GM04504 (cell line): ENCODE measurements at regions not wholly inside any gene's neighbourhood (a gene's known extent, or its start where the extent isn't known, plus 50 kb on each side); places are given as distances from the start of the nearest gene placed in this dataset.
"Not testable (repeated sequence)": the region's sequence is repeated elsewhere in the genome, so short reads cannot be mapped to it uniquely, and the experiment has no call there.

Source experiments
- DNase-seq: peaks from one replicate; pipeline ENCODE4 v3.0.0-alpha.2; 2012; ENCODE audit warnings: low read depth

DNA sequence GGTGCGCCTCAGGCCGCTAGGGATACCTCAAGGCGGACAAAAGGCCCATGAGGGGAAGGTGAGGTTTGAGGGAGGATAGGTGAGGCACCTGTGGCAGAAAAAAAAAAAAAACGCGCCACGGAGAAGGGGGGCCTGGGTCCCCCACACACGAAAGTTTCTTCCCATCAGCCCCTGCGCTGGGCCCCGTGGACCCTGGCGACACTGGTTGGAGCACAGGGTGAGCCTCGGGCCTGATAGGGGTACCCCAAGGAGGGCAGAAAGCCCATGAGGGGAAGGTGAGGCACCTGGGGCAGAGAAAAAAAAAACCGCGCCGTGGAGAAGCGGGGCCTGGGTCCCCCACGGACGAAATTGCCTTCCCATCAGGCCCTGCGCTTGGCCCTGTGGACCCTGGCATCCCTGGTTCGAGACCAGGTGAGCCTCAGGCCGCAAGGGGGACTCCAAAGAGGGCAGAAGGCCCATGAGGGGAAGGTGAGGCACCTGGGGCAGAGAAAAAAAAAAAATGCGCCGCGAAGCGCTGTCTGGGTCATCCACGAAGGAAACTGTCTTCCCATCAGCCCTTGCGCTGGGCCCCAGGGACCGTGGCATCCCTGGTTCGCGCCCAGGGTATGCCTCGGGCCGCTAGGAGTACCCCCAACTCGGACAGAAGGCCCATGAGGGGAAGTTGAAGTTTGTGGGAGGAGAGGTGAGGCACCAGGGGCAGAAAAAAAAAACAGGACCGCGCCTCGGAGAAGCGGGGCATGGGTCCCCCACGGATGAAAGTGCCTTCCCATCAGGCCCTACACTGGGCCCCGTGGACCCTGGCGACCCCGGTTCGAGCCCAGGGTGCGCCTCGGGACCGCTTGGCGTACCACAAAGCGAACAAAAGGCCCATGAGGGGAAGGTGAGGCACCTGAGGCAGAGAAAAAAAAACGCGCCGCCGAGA, 226.2 kb downstream of the CCDC74A start:
- no peak for DNase-seq

DNA sequence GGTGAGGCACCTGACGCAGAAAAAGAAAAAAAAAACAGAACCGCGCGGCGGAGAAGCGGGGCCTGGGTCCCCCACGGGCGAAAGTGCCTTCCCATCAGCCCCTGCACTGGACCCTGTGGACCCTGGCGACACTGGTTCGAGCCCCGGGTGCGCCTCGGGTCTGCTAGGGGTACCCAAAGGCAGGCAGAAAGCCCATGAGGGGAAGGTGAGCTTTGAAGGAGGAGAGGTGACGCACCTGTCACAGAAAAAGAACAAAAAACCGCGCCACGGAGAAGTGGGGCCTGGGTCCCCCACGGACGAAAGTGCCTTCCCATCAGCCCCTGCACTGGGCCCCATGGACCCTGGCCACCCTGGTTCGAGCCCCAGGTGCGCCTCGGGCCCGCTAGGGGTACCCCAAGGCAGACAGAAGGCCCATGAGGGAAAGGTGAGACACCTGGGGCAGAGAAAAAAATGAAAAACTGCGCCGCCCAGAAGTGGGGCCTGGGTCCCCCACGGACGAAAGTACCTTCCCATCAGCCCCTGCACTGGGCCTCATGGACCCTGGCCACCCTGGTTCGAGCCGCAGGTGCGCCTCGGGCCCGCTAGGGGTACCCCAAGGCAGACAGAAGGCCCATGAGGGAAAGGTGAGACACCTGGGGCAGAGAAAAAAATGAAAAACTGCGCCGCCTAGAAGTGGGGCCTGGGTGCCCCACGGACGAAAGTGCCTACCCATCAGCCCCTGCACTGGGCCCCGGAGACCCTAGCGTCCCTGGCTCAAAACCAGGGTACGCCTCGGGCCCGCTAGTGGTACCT, 227.4 kb downstream of the CCDC74A start:
- no peak for DNase-seq

DNA sequence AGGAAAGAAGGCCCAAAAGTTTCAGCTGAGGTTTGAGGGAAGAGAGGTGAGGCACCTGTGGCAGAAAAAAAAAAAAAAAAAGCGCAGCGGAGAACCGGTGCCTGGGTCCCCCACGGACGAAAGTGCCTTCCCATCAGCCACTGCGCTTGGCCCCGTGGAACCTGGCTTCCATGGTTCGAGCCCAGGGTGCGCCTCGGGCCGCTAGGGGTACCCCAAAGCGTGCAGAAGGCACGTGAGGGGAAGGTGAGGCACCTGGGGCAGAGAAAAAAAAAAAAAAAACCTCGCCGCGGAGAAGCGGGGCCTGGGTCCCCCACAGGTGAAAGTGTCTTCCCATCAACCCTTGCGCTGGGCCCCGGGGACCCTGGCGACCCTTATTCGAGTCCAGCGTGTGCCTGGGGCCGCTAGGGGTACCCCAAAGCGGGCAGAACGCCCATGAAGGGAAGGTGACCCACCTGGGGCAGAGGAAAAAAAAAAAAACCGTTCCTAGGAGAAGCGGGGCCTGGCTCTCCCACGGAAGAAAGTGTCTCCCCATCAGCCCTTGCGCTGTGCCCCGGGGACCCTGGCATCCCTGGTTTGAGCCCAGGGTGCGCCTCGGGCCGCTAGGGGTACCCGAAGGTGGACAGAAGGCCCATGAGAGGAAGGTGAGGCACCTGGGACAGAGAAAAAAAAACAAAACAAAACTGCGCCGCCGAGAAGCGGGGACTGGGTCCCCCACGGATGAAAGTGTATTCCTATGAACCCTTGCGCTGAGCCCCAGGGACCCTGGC, 228.6 kb downstream of the CCDC74A start:
- DNase-seq: no peak

DNA sequence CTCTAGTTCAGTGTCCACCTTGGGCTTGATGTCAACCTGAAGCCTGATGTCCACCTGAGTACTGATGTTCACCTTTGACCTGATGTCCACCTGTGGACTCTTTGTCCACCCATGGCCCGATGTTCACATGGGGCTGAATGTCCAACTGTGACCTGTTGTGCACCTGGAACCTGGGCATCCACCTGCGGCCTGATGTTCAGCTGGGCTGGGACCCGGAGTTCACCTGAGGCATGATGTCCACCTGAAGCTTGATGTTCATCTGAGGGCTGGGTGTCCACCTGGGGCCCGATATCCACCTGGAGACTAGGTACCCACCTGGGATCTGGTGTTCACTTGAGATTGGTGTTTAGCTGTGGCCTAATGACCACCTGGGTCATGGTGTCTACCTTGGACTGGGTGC, 231.3 kb downstream of the CCDC74A start:
- DNase-seq: not testable (repeated sequence)

DNA sequence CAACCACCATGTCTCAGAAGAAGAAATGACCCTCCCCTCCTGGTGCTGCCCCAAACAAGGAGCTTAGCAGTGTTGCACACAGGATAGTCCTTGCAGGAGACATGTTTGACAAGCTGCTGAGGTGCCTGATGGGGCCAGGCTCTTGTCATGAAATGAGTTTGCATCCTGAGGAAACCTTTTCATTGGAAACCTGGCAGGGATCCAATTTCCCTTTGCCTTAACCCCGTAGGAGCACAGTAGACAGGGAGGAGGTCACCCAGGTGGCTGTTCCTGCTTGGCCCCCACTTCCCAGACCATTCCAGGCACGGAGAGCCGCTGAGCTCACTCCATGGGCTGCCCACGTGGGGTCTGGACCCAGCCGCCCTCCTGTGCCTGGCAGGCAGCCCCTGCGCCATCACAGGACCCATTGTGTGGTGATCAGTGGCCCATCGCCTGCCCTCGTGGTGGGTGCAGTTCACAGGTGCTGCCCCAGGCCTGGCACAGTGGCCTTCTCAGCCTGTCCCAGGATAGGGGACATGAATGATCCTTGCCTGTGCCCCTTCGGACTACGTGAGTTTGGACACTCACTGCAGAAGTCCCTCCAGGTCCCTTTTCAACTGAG, 247.4 kb downstream of the CCDC74A start:
- not testable (repeated sequence) for DNase-seq

DNA sequence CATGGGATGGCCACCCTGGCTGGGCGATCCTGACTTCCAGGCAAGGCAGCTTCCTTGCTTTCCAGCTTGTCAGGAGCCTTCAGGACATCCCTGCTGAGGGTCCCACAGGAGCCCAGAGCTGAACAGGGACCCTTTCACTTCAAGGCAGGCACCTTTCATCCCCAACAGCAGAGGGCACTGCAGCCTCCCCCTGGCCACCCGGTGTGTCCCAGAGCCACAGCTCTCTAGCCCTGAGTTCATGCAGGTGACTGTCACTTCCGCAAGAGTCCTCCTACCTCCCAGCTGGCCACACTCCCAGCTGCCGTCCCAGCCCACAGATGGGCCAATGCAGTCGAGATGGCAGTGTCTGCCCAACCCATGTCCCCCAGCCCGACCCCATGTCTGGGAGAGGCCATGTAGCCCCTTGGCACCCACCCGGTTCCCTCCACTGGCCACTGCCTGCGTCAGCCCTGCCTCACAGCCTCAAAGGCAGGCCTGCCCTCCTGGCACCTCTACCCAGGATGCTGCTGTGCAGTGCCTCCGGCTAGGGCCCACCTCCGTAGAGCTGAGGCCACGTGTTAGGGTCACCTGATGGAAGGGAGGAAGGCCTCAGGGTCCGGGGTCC, 248.3 kb downstream of the CCDC74A start:
- not testable (repeated sequence) for DNase-seq

DNA sequence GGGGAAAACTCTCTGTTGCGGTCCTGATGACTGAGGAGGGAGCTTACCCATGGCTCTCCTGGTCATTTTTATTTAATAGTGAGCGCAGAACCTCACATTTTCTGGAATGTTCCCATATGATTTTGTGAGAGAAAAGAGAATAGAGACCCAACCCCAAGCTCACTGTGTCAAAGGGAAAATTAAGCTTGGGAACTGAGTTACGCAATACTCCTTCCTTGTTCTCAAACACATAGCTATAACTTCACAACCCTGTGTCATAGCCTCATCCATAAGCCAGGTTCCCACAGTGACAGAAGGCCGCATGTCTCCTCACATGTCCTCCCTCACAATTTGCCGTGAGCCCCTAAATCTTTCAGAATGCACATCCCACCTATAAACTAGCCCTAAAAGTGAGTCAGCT, 252.8 kb downstream of the CCDC74A start:
- not testable (repeated sequence) for DNase-seq

DNA sequence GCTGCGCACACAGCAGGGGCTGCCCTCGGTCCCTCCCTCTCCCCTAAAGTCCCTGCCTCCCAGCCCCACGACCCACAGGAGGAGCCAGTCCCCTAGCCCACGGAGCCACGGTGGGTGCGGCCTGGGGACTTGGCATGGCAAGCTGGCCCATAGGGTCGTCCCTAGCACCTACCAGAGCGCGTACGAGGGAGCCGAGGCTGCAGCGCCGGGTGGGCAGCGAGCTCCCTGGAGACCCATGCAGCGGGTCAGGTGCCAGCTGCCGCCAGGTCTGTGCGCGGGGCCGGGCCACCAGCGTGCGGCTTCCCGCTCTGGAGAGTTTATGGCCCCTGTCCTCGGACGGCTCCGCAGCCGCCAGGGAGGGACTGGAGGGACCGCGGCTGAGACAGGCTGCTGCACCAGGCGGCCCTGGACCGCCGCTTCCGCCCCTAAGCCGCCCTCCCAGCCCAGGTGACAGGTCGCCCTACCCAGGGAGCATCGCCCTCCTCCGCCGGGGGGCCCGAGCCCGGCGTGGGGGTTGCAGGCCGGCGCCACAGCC, 273.6 kb downstream of the CCDC74A start:
- DNase-seq: no peak

DNA sequence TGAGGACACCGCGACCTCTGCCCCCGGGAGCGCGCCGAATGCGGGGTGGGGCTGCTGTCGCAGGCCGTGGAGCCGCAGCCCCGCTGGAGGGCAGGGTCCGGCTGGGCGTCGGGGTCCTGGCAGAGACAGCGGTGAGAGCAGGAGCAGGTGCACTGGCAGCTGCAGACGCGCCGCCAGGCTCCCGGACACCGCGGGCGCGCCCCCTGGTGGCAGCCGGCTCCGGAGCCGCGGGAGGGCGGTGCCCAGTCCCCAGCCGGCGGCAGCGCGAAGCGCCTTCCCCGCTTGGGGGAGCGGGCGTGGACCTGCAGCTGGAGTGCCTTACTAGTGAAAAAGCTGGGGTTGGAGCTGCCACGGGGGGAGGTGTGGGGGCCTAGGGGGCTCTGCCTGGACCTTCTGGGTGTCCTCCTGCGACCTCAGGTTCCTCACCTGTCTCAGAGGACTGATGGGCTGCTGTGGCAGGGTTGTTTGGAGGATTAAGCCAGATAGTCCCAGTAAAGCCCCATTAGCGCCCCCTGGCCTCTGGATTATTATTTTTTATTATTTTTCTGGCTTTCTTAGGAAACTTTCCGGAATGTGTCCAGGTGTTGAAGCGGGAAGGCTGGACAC, 274.2 kb downstream of the CCDC74A start:
- peak; percentile 19 for DNase-seq

DNA sequence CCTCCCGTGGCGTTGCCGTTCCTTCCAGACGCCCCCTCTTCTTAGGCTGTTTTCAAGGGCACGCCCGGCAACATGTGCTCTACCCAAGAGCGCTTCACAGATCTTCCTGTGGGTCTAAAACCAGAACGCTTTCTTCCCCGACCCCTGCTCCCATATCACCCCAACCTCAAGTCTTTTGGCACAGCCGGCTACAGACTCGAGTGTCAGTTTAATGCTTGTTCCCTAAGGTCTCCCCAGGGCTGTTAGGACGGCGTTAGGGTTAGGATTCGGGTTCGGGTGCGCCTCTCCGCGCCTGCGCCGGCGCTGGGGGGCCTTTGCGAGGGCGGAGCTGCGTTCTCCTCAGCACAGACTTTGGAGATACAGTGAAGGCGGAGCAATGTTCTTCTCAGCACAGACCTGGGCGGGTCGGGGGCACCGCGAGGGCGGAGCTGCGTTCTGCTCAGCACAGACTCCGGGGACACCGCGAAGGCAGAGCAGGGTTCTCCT, 274.7 kb downstream of the CCDC74A start:
- not testable (repeated sequence) for DNase-seq

DNA sequence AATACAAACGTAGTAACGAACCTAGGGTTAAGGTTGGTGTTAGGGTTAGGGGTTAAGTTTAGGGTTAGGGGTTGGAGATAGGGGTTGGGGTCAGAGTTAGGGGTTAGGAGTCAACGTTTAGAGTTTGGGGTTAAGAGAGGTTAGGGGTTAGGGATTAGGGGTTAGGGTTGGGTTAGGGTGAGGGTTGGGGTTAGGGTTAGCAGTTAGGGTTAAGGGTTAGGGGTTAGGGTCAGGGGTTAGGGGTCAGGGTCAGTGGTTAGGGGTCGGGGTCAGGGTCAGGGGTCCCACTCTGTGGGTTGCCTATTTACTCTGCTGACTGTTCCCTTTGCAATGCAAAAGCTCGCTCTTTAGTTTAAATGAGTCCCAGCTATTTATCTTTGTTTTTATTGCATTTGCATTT, 275.5 kb downstream of the CCDC74A start:
- not testable (repeated sequence) for DNase-seq

DNA sequence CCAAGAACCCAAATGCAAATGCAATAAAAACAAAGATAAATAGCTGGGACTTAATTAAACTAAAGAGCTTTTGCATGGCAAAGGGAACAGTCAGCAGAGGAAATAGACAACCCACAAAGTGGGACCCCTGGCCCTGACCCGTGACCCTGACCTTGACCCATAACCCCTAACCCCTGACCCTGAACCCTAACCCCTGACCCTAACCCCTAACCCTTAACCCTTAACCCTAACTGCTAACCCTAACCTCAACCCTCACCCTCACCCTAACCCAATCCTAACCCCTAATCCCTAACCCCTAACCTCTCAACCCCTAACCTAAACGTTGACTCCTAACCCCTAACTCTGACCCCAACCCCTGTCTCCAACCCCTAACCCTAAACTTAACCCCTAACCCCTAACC, 284.9 kb downstream of the CCDC74A start:
- not testable (repeated sequence) for DNase-seq

DNA sequence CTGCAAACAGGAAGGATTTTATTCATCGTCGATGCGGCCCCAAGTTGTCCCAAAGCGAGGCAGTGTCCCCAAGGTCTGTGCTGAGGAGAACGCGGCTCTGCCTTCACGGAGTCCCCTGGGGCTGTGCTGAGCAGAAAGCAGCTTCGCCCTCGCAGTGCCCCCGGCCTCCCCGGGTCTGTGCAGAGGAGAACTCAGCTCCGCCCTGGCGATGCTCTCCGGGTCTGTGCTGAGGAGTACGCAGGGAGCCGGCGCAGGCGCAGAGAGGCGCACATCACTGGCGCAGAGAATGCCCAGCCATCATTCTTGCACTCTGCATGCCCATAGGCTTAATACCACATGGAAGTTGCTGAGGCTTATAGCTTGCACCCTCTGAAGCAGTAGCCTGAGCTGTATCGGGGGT, 285.7 kb downstream of the CCDC74A start:
- not testable (repeated sequence) for DNase-seq

DNA sequence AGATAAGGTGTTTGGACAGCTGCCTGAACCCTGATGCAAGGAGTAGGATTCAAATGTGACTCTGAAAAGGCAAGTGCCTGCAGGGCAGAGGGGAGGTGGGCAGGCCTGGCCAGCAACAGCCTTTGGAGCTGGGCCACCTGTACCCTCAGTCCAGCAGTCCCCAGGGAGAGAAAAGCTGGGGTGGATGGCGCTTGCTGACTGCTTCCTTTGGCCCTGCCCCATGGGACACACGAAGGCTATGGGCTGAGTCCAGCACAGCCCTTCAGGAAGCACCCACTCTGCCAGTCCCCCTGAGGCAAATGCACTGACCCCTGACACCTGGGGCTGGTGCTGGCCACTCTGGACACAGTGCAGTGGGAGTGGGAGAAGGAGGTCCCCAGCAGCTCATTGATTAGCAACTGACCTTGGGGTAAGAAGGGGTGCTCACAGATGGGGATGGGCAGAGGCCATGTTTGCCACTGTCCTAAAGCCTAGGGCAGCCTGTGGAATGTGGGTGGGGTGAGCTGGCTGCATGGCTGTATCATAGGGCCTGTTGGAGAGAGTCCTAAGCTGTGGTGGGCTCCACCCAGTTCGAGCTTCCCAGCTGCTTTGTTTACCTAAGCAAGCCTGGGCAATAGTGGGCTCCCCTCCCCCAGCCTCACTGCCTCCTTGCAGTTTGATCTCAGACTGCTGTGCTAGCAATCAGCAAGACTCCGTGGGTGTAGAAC, 290.7 kb downstream of the CCDC74A start:
- DNase-seq: not testable (repeated sequence)

DNA sequence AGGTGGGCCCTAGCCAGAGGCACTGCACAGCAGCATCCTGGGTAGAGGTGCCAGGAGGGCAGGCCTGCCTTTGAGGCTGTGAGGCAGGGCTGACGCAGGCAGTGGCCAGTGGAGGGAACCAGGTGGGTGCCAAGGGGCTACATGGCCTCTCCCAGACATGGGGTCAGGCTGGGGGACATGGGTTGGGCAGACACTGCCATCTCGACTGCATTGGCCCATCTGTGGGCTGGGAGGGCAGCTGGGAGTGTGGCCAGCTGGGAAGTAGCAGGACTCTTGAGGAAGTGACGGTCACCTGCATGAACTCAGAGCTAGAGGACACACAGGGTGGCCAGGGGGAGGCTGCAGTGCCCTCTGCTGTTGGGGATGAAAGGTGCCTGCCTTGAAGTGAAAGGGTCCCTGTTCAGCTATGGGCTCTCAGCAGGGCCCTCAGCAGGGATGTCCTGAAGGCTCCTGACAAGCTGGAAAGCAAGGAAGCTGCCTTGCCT, 294.6 kb downstream of the CCDC74A start:
- not testable (repeated sequence) for DNase-seq

DNA sequence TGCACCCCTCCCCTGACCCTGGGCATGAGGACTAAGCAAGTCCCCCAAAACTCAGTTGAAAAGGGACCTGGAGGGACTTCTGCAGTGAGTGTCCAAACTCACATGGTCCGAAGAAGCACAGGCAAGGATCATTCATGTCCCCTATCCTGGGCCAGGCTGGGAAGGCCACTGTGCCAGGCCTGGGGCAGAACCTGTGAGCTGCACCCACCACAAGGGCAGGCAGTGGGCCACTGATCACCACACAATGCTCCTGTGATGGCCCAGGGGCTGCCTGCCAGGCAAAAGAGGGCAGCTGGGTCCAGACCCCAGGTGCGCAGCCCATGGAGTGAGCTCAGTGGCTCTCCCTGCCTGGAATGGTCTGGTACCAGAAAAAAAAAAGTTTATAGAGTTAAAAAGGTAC, 295.4 kb downstream of the CCDC74A start:
- not testable (repeated sequence) for DNase-seq

DNA sequence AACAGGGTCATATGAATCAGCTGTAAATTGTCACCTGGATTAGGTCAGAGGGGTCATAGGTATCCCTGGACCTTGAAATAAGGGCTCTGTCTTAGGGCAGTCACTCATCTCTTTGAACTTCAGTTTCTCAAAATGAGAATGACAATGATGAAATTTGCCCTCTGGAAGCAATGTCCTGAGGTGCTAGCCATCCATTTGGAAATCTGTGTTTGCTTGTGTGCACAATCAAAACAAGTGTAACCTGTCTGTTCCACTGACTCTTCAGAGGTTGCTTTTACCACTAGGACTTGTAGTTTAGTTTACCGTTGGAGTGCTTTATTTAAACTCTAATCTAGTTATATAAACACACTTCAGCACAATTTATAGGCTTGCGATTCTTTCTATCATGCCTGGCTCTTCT, 297.3 kb downstream of the CCDC74A start:
- DNase-seq: not testable (repeated sequence)

DNA sequence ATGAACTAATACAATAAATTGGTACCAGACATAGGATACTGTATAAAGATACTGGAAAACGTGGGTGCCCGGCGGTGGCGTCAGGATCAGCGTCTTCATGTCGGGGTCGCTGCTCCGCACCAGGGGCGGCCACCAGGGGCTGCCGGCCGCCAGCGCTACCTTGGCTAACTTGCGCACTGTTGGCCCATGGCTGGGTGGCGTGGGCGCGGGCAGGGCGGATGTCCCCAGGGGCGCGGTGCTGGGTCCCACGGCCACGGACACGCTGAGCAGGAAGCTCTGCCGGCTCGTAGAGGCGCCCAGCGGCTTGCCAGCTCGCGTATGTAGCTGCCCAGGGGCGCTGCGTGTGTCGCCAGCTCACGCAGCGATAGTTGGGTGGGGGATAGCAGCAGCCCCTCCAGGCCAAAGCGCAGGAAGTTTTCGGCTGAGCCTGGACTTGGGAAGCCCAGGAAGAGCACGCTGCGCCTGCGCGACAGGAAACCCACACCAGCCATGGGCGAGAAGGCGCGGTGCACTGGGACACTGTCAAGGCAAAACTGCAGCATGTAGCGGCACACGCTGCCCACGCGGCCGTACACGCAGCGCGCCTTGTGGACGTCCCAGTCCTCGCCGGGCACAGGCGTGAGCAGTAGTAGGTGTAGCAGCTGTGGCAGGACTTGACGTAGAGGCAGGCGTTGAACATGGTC, 299.9 kb downstream of the CCDC74A start:
- no peak for DNase-seq

DNA sequence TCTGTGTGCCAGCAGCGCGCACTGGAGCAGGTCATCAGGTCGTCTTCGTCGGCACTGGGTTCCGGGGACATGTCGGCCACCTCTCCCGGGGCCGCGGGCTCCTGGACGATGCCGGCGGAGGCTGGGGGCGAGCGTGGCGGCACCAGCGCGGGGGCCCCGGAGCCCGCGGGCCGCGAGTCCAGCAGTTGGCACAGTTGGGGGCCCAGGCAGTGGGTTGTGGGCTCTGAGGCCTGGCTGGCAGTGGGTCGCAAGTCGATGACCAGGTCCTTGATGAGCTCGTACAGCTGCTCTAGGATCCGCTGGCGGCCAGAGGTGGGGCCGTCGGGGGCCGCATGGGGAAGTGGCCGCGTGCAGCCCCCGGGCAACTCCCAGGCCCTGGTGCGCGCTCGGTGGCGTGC, 300.5 kb downstream of the CCDC74A start:
- DNase-seq: no peak
